22Rv1 (cell line): ENCODE measurements at regions not wholly inside any gene's neighbourhood (a gene's known extent, or its start where the extent isn't known, plus 50 kb on each side); places are given as distances from the start of the nearest gene placed in this dataset.
"Not testable (repeated sequence)": the region's sequence is repeated elsewhere in the genome, so short reads cannot be mapped to it uniquely, and the experiment has no call there.

Source experiments
- H3K27ac ChIP-seq: fragments of 450-650 bp; 2 replicates; pipeline ENCODE4 v1.5.1; 2017
- ZFX ChIP-seq: fragments of 450-650 bp; IDR thresholded peaks from 2 replicates; pipeline ENCODE4 v1.6.1; 2017; ENCODE audit warnings: antibody characterized with exemption, borderline replicate concordance
- TF ChIP-seq, protein P1 (sequence below): fragments of 450-650 bp; IDR thresholded peaks from 2 replicates; pipeline ENCODE4 v1.5.1; 2017; ENCODE audit warnings: mild to moderate bottlenecking

- TF ChIP-seq, protein P1, sequence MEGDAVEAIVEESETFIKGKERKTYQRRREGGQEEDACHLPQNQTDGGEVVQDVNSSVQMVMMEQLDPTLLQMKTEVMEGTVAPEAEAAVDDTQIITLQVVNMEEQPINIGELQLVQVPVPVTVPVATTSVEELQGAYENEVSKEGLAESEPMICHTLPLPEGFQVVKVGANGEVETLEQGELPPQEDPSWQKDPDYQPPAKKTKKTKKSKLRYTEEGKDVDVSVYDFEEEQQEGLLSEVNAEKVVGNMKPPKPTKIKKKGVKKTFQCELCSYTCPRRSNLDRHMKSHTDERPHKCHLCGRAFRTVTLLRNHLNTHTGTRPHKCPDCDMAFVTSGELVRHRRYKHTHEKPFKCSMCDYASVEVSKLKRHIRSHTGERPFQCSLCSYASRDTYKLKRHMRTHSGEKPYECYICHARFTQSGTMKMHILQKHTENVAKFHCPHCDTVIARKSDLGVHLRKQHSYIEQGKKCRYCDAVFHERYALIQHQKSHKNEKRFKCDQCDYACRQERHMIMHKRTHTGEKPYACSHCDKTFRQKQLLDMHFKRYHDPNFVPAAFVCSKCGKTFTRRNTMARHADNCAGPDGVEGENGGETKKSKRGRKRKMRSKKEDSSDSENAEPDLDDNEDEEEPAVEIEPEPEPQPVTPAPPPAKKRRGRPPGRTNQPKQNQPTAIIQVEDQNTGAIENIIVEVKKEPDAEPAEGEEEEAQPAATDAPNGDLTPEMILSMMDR: no peak
- TF ChIP-seq ZFX: no peak
Observed at GRCh38 chr1:161432091-161432490, 64.4 kb upstream of the CFAP126 start.

DNA sequence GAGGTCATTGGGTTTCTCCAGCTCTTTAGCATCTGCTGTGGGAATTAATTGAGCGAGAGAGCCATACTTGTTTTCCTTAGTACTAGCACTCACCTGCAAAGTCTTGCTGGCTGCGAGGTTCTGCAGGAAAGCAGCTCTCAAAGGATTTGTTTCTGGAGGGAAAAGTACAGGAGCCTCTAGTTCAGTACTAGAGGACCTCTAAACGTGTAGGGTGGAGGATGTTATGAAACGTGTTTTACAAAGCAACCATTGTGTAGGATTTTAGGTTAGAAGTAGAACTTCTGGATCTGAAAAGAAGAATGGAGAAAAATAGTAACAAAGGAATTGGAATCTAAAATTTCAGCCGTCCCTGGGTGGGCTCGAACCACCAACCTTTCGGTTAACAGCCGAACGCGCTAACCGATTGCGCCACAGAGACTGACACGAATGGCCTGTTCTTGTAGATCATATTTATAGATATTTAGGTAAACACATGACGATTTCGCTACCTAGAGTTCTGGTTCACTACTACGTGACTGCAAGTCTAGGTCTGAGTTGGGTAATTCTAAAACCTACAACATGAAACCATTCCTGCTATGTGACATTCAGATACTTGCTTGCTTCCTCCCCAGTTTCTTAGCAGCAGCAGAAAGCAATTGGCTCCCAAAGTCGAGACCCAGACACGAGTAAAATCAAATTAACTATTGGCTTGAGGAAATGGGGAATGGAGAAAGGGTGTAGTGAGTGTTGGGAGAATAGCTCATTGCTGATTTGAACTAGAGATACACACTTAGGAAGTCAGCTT lies 60.2 kb upstream of the CFAP126 start:
- TF ChIP-seq ZFX: no peak
- TF ChIP-seq, protein P1: no peak
- H3K27ac ChIP-seq: peak overlapping the region; percentile 64

More at GRCh38 chr1:161432091-161432490, 64.4 kb upstream of the CFAP126 start:
- no peak overlapping the region for H3K27ac ChIP-seq

DNA sequence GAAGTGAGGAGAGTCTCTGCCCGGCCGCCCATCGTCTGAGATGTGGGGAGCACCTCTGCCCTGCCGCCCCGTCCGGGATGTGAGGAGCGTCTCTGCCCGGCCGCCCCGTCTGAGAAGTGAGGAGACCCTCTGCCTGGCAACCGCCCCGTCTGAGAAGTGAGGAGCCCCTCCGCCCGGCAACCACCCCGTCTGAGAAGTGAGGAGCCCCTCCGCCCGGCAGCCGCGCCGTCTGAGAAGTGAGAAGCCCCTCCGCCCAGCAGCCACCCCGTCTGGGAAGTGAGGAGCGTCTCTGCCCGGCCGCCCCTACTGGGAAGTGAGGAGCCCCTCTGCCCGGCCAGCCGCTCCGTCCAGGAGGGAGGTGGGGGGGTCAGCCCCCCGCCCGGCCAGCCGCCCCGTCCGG lies 55.2 kb upstream of the CFAP126 start:
- H3K27ac ChIP-seq: not testable (repeated sequence)

- TF ChIP-seq, protein P1: no peak
- no peak for TF ChIP-seq ZFX
- peak overlapping the region; percentile 53 for H3K27ac ChIP-seq
Observed at GRCh38 chr1:161421456-161421855, 53.8 kb upstream of the CFAP126 start.

DNA sequence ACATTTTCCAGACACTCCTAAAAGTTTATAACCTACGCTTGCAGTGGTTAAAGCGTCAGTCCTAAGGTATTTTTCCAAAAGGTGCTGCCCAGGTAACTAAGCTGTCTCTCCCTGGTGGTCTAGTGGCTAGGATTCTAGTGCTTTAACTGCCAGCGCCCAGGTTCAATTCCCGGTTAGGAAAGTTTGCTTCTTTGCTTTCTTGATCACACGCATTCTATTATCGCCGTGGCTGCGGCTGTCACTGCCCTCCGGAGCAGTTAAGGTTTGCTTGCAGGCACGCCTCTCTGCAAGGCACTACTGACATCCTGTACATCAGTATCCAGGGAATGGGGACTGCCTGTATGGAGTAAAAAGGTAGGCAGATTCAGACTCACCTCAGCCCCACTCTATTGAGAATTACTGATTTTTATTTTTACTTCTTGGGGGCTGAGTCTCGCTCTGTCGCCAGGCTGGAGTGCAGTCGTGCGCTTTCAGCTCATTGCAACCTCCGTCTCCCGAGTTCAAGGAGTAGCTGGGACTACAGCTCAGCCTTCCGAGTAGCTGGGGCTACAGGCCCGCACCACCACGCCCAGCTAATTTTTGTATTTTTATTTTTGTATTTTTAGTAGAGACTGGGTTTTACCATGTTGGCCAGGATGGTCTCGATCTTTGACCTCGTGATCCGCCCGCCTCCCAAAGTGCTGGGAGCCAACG lies 53.2 kb upstream of the CFAP126 start:
- H3K27ac ChIP-seq: no peak overlapping the region
- no peak for TF ChIP-seq ZFX
- TF ChIP-seq, protein P1: no peak

DNA sequence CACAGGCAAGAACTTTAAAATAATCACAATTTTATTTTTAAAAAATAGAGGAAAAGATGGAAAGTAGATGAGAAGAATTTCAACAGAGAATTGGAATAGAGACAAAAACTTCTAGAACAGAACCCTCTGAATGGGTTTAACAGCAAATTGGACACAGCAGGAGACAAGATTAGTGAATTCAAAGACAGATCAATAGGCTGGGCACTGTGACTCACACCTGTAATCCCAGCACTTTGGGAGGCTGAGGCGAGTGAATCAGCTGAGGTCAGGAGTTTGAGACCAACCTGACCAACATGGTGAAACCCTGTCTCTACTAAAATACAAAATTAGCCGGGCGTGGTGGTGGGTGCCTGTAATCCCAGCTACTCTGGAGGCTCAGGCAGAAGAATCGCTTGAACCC lies 49.9 kb upstream of the CFAP126 start:
- H3K27ac ChIP-seq: not testable (repeated sequence)
